ENCODE measurements at regions not wholly inside any gene's neighbourhood (a gene's known extent, or its start where the extent isn't known, plus 50 kb on each side); places are given as distances from the start of the nearest gene placed in this dataset.

DNA sequence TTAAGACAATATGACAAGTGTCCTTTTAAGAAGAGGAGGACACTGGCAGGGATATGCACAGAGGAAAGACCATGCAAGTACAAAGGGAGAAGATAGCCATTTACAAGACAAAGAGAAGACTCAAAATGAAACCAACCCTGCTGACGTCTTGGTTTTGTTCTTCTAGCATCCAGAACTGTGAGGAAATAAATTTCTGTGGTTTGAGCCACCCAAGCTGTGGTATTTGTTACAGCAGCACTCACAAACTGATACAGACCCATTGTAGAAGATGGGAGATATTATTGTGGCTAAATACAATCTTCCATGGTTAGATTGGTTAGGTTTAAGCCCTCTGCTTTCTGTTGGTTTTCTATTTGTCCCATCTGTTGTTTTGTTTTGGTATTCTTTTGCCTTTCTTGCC, 88.6 kb upstream of the SLC35F1 start:
- no peaks in the 10 kb centered on the region for H3K4me1 Mint-ChIP-seq (ENCODE audit: low read depth)
- no peak for DNase-seq (ENCODE audit: low spot score)
- H3K36me3 Mint-ChIP-seq (ENCODE audit: low read depth): no peaks in the 10 kb centered on the region
- H3K27me3 Mint-ChIP-seq (ENCODE audit: low read depth): peaks cover 19% of the 10 kb centered on the region
- TF ChIP-seq, protein P1, sequence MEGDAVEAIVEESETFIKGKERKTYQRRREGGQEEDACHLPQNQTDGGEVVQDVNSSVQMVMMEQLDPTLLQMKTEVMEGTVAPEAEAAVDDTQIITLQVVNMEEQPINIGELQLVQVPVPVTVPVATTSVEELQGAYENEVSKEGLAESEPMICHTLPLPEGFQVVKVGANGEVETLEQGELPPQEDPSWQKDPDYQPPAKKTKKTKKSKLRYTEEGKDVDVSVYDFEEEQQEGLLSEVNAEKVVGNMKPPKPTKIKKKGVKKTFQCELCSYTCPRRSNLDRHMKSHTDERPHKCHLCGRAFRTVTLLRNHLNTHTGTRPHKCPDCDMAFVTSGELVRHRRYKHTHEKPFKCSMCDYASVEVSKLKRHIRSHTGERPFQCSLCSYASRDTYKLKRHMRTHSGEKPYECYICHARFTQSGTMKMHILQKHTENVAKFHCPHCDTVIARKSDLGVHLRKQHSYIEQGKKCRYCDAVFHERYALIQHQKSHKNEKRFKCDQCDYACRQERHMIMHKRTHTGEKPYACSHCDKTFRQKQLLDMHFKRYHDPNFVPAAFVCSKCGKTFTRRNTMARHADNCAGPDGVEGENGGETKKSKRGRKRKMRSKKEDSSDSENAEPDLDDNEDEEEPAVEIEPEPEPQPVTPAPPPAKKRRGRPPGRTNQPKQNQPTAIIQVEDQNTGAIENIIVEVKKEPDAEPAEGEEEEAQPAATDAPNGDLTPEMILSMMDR (IDR thresholded peaks at IDR 0.05): no peak
- H3K4me3 Mint-ChIP-seq (ENCODE audit: unreplicated experiment): no peak overlapping the region
- H3K9me3 Mint-ChIP-seq (ENCODE audit: low read depth): peaks cover 5% of the 10 kb centered on the region
- no peak overlapping the region for H3K27ac Mint-ChIP-seq (ENCODE audit: unreplicated experiment)

DNA sequence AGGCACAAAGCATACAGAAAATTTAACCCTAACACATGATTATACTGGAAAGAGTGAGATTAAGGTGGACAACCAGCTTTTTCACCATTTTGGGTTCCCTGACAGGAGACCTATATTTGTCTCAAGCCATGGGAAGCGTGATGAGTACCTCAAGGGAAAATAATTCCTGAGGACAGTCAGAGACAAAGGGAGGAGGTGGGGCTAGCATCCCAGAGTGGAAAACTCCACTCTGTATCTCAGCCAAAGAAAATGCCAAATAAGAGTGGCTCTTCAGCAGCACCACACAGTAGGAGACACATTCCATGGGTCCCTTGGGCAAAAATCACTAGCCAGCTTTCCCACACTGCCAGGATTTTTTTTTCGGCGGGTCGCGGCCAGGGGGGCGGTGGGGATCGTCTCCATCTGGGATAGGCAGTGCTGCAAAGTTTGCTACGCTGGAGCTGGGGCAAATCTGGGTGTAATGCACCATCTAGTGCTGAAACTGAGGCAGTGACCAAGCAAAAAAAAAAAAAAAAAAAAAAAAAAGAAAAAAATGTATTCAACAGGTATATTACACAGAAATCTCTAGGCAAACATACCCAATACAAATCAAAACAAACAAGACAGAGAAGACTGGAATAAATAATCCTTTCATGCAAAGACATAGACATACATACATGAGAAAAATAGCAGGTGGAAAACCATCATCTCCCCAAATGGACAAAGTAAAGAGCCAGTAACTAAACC, 77.3 kb upstream of the SLC35F1 start:
- TF ChIP-seq, protein P1 (IDR thresholded peaks at IDR 0.05): peak; percentile 83
- peak overlapping the region; percentile 66 for H3K27ac Mint-ChIP-seq (ENCODE audit: unreplicated experiment)
- peak overlapping the region; percentile 65 for H3K4me3 Mint-ChIP-seq (ENCODE audit: unreplicated experiment)
- no peaks in the 10 kb centered on the region for H3K36me3 Mint-ChIP-seq (ENCODE audit: low read depth)
- H3K4me1 Mint-ChIP-seq (ENCODE audit: low read depth): peaks cover 15% of the 10 kb centered on the region
- H3K27me3 Mint-ChIP-seq (ENCODE audit: low read depth): peaks cover 1% of the 10 kb centered on the region
- DNase-seq (ENCODE audit: low spot score): no peak
- no peaks in the 10 kb centered on the region for H3K9me3 Mint-ChIP-seq (ENCODE audit: low read depth)

DNA sequence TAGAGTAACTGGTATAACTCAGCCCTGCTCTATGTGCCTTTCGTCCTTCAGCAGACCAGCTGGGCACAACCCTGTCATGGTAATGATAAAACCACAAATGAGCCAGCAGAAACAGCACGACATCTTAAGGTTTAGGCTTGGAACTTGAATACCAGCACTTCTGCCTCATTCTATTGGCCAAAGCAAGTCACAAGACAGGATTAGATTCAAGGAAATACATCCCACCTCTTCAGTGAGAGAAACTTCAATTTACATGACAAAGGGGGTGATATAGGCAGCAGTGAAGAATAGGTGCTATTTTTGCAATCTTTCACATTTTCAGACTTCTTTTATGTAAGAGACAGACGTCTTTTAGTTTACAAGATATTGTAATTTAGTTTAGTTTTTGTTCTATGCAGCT, 69.8 kb upstream of the SLC35F1 start:
- TF ChIP-seq, protein P1 (IDR thresholded peaks at IDR 0.05): no peak
- no peak overlapping the region for H3K27ac Mint-ChIP-seq (ENCODE audit: unreplicated experiment)
- no peaks in the 10 kb centered on the region for H3K4me1 Mint-ChIP-seq (ENCODE audit: low read depth)
- DNase-seq (ENCODE audit: low spot score): no peak
- peaks cover 3% of the 10 kb centered on the region for H3K27me3 Mint-ChIP-seq (ENCODE audit: low read depth)
- H3K36me3 Mint-ChIP-seq (ENCODE audit: low read depth): peaks cover 1% of the 10 kb centered on the region
- no peak overlapping the region for H3K4me3 Mint-ChIP-seq (ENCODE audit: unreplicated experiment)
- H3K9me3 Mint-ChIP-seq (ENCODE audit: low read depth): no peaks in the 10 kb centered on the region

DNA sequence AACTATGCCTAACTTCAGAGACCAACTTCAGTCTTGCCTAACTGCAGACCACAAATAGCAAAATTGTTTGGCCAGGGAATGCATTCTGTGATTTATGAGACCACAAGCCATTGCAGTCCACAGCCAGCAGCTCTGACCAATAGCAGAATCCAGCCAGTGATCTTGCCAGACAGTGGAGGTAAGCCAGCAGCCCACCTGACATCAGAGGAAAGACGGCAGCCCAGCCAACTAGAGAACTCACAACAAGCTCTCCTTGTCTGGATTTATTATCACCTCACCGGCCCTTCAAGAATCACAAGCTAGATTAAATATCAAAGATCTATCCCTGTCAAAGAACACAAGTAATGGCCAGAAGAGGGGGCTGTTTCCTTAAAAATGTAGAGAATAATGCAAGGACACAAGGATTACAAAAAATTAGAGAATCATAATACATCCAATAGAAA, 66.5 kb upstream of the SLC35F1 start:
- H3K36me3 Mint-ChIP-seq (ENCODE audit: low read depth): peaks cover 1% of the 10 kb centered on the region
- H3K9me3 Mint-ChIP-seq (ENCODE audit: low read depth): peaks cover 3% of the 10 kb centered on the region
- no peaks in the 10 kb centered on the region for H3K4me1 Mint-ChIP-seq (ENCODE audit: low read depth)
- H3K4me3 Mint-ChIP-seq (ENCODE audit: unreplicated experiment): no peak overlapping the region
- TF ChIP-seq, protein P1 (IDR thresholded peaks at IDR 0.05): peak; percentile 81
- H3K27ac Mint-ChIP-seq (ENCODE audit: unreplicated experiment): no peak overlapping the region
- H3K27me3 Mint-ChIP-seq (ENCODE audit: low read depth): peaks cover 3% of the 10 kb centered on the region
- no peak for DNase-seq (ENCODE audit: low spot score)

DNA sequence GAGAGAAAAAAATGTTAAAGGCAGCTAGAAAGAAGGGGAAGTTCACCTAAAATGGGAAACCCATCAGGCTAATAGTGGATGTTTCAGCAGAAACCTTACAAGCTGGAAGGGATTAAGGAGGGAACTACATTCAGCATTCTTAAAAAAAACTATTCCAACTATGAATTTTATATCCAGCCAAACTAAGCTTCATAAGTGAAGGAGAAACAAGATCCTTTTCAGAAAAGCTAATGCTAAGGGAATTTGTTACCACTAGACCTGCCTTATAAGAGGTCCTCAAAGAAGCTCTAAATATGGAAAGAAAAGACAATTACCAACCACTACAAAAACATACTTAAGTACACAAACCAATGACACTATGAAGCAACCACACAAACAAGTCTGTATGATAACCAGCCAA, 59.2 kb upstream of the SLC35F1 start:
- no peak overlapping the region for H3K27ac Mint-ChIP-seq (ENCODE audit: unreplicated experiment)
- no peaks in the 10 kb centered on the region for H3K27me3 Mint-ChIP-seq (ENCODE audit: low read depth)
- no peaks in the 10 kb centered on the region for H3K4me1 Mint-ChIP-seq (ENCODE audit: low read depth)
- H3K36me3 Mint-ChIP-seq (ENCODE audit: low read depth): no peaks in the 10 kb centered on the region
- peaks cover 21% of the 10 kb centered on the region for H3K9me3 Mint-ChIP-seq (ENCODE audit: low read depth)
- no peak overlapping the region for H3K4me3 Mint-ChIP-seq (ENCODE audit: unreplicated experiment)
- DNase-seq (ENCODE audit: low spot score): no peak
- TF ChIP-seq, protein P1 (IDR thresholded peaks at IDR 0.05): no peak
